Tibial artery (tissue), 4 donors: ENCODE measurements at regions not wholly inside any gene's neighbourhood (a gene's known extent, or its start where the extent isn't known, plus 50 kb on each side); places are given as distances from the start of the nearest gene placed in this dataset.
"Not testable (repeated sequence)": the region's sequence is repeated elsewhere in the genome, so short reads cannot be mapped to it uniquely, and the experiment has no call there.

Experiments
- DNase-seq, 2 donors: peaks; one replicate each; pipeline ENCODE4 v3.0.0-alpha.2; 2019
- H3K27ac ChIP-seq, 2 donors: fragments of 200-600 bp; sonication (generic) in 1 of 2; 1 replicate in 1 of 2; 2 replicates in 1 of 2; pipeline ENCODE4 v1.5.1; 2018 to 2019; ENCODE audit warnings: mild to moderate bottlenecking in 1 of 2
- H3K27me3 ChIP-seq, 2 donors: fragments of 200-600 bp; sonication (generic) in 1 of 2; one replicate each; pipeline versions ENCODE4 v1.5.1 to v1.6.0; 2016 to 2019
- H3K36me3 ChIP-seq, 3 donors: fragments of 200-600 bp; sonication (generic) in 2 of 3; one replicate each; pipeline ENCODE4 v1.5.1; 2016 to 2019; ENCODE audit warnings: mild to moderate bottlenecking in 2 of 3
- H3K4me1 ChIP-seq, 4 donors: fragments of 200-600 bp; sonication (generic) in 2 of 4; 1 replicate in 3 of 4; 2 replicates in 1 of 4; pipeline ENCODE4 v1.5.1; 2016 to 2019
- H3K4me3 ChIP-seq, 2 donors: fragments of 200-600 bp; sonication (generic) in 1 of 2; 1 replicate in 1 of 2; 2 replicates in 1 of 2; pipeline ENCODE4 v1.5.1; 2018 to 2019; ENCODE audit warnings: mild to moderate bottlenecking in 2 of 2
- H3K9me3 ChIP-seq, 3 donors: fragments of 200-600 bp; sonication (generic) in 1 of 3; one replicate each; pipeline ENCODE4 v1.5.1; 2016 to 2019
- intact Hi-C: fragments of 100-400 bp; cut with DNase I; formaldehyde crosslinking; loops from one replicate; pipeline ENCODE4 v1.15.0; 2023; ENCODE audit warnings: low total_unique reads
- TF ChIP-seq, protein P1 (sequence below), 2 experiments: fragments of 200-600 bp in 1 of 2; fragments of 450-650 bp in 1 of 2; IDR thresholded peaks; one replicate each; pipeline ENCODE4 v1.5.1; 2017 to 2019; ENCODE audit warnings: antibody characterized with exemption in 2 of 2, mild to moderate bottlenecking in 1 of 2, moderate library complexity in 1 of 2

DNA sequence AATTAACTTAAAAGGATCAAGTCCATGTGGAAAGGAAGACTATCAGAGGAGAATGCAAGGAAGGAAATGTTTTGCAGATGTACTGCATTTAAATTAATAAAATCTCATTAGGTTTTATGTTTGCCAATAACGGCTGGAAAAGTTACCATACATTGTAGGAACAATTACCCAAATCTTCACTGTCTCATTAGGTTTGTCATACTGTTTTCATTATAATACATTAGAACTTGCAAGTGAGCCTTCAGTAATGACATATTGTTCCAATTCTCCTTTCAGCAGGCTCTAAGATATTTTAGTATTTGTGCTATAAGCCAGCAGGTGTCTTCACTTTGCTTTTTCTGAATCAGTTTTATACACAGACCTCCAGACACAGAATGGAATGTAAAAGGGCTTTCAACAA is 661.6 kb upstream of the KLHL1 start:
- no peaks in the 10 kb centered on the region for H3K4me1 ChIP-seq
- no peaks in the 10 kb centered on the region for H3K36me3 ChIP-seq
- no peaks in the 10 kb centered on the region for H3K9me3 ChIP-seq
- intact Hi-C loops, result no loop called here
- DNase-seq, result no peak
- no peaks in the 10 kb centered on the region for H3K27me3 ChIP-seq
- TF ChIP-seq, protein P1, sequence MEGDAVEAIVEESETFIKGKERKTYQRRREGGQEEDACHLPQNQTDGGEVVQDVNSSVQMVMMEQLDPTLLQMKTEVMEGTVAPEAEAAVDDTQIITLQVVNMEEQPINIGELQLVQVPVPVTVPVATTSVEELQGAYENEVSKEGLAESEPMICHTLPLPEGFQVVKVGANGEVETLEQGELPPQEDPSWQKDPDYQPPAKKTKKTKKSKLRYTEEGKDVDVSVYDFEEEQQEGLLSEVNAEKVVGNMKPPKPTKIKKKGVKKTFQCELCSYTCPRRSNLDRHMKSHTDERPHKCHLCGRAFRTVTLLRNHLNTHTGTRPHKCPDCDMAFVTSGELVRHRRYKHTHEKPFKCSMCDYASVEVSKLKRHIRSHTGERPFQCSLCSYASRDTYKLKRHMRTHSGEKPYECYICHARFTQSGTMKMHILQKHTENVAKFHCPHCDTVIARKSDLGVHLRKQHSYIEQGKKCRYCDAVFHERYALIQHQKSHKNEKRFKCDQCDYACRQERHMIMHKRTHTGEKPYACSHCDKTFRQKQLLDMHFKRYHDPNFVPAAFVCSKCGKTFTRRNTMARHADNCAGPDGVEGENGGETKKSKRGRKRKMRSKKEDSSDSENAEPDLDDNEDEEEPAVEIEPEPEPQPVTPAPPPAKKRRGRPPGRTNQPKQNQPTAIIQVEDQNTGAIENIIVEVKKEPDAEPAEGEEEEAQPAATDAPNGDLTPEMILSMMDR (IDR thresholded peaks at IDR 0.05), result no peak
- H3K4me3 ChIP-seq, result no peak overlapping the region
- no peak overlapping the region for H3K27ac ChIP-seq

DNA sequence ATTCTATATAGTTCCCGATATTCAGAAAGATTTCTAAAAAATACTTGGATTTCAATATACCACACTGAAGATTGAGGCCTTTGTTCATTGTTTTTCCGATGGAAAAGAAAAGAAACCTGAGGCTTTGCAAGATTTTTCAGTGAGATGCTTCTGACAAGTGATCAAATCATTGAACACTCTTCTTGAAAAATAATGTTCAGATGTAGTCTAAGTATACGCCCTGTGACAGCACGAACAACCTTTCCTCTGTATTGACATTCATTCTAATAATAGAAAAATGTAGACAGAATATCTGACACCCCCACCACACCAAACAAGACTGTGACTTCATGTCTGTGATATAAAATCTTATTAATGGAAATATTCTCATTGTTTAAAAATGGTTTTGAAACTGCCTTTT is 650.7 kb upstream of the KLHL1 start:
- Histone ChIP-seq H3K27me3 (no peaks in the 10 kb centered on the region), H3K4me3 (no peak overlapping the region)
- TF ChIP-seq, protein P1 (IDR thresholded peaks at IDR 0.05), result no peak

DNA sequence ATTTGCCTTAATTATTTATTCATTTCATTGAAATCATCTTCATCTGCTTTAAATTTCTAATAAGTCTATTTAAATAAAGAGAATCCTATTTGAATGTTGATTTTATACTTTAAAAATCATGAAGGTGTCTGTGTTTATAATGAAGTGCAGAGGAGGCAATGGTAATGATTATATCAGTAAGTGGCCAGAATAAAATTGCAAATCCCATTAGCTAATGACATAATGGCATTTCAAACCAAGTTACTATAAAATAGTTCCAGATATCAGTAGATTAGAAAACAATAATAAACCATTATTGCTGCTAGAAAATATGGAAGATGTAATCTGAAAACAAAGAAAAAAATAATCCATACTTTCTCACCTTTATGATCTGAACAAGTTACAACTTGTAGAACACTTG is 647.8 kb upstream of the KLHL1 start:
- H3K36me3 ChIP-seq, result no peaks in the 10 kb centered on the region
- H3K27me3 ChIP-seq, result no peaks in the 10 kb centered on the region
- DNase-seq, result no peak
- no peaks in the 10 kb centered on the region for H3K9me3 ChIP-seq
- no peak overlapping the region for H3K27ac ChIP-seq
- no peak overlapping the region for H3K4me3 ChIP-seq
- TF ChIP-seq, protein P1 (IDR thresholded peaks at IDR 0.05), result no peak
- intact Hi-C loops, result no loop called here
- no peaks in the 10 kb centered on the region for H3K4me1 ChIP-seq

More for the DNA sequence above, 650.7 kb upstream of the KLHL1 start:
- H3K9me3 ChIP-seq, result no peaks in the 10 kb centered on the region
- intact Hi-C loops, result no loop called here
- no peaks in the 10 kb centered on the region for H3K36me3 ChIP-seq
- no peaks in the 10 kb centered on the region for H3K4me1 ChIP-seq
- no peak overlapping the region for H3K27ac ChIP-seq
- DNase-seq, result no peak

DNA sequence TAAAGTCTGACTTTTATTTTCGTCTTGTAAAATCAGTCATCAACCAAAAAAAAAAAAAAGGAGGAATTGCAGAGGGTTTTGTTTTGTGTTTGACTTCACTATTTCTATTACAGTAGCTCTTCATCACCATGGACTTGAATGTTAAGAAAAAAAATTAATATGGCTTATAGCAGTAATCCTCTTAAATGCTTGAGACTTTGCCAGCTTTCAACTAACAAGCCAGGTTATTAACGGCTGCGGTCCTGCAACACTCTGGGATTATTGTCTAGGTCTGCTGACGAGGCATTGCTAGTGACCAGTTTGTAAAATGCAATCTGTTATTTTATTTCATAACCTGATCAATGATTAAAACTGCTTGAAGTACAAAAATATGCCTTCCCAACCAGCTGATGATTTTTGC is 647.2 kb upstream of the KLHL1 start:
- H3K36me3 ChIP-seq, result no peaks in the 10 kb centered on the region
- no peak overlapping the region for H3K27ac ChIP-seq
- no peak overlapping the region for H3K4me3 ChIP-seq
- H3K9me3 ChIP-seq, result no peaks in the 10 kb centered on the region
- TF ChIP-seq, protein P1 (IDR thresholded peaks at IDR 0.05), result no peak
- H3K4me1 ChIP-seq, result no peaks in the 10 kb centered on the region
- no peaks in the 10 kb centered on the region for H3K27me3 ChIP-seq
- DNase-seq, result no peak
- intact Hi-C loops, result no loop called here

DNA sequence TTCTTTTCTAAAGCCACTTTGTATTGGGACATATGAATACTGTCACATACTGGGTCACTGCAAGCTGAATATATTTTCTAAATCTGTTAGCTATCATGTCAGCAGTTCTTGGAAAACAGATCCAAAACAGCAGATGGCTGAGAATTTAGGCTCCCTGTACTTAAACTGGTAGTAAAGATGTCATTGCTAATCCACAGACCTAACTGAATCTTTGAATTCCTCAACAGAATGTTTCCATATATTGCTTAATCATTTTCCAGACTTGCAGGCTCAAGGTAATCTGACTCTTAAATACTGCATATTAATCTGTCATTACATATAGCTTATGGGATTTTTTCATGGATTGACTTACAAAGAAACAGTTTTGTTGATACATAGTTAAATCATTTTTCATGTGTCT is 639.0 kb upstream of the KLHL1 start:
- H3K9me3 ChIP-seq, result no peaks in the 10 kb centered on the region
- H3K27me3 ChIP-seq, result no peaks in the 10 kb centered on the region
- intact Hi-C loops, result no loop called here
- no peaks in the 10 kb centered on the region for H3K36me3 ChIP-seq
- H3K27ac ChIP-seq, result no peak overlapping the region
- TF ChIP-seq, protein P1 (IDR thresholded peaks at IDR 0.05), result no peak
- no peak for DNase-seq
- H3K4me3 ChIP-seq, result no peak overlapping the region
- no peaks in the 10 kb centered on the region for H3K4me1 ChIP-seq

DNA sequence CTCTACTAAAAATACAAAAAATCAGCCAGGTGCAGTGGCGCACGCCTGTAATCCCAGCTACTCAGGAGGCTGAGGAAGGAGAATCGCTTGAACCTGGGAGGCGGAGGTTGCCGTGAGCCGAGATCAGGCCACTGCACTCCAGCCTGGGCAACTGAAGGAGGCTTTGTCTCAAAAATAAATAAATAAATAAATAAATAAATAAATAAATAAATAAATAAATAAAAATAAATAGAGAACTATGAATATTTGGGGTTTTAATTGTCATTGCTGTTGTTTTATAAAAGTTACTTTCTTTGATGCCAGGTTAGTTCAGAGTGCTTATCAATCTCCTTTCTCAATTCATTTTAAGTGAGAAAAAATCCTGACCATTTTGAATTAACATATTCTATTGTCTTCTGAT is 638.2 kb upstream of the KLHL1 start:
- H3K9me3 ChIP-seq, H3K27me3 ChIP-seq, intact Hi-C loops, DNase-seq, H3K4me1 ChIP-seq, H3K4me3 ChIP-seq, H3K27ac ChIP-seq, H3K36me3 ChIP-seq: not testable (repeated sequence)
